Caki2 (cell line): ENCODE measurements at regions not wholly inside any gene's neighbourhood (a gene's known extent, or its start where the extent isn't known, plus 50 kb on each side); places are given as distances from the start of the nearest gene placed in this dataset.
A peak's percentile ranks its signal among the peaks of the same experiment; 100 is the strongest.

Experiments used
- DNase-seq: peaks from one replicate; pipeline ENCODE4 v3.0.0-alpha.2; 2015; ENCODE audit warnings: low read depth
- in situ Hi-C: cut with HindIII; loops from 2 replicates; pipeline ENCODE4 v1.10.0; 2016; ENCODE audit warnings: low sequenced_read_pairs, low pct_unique_long_range_greater_than_20kb, mixed read lengths

- no peak for DNase-seq
- in situ Hi-C loops: no loop called here
Measured at GRCh38 chr16:86919078-86919477, 340.7 kb downstream of the FOXL1 start.

- in situ Hi-C loops: no loop called here
- no peak for DNase-seq
Measured at GRCh38 chr16:86919578-86920305, 341.4 kb downstream of the FOXL1 start.

- in situ Hi-C loops: no loop called here
- no peak for DNase-seq
Measured at GRCh38 chr16:86921289-86921688, 342.9 kb downstream of the FOXL1 start.

- DNase-seq: no peak
- in situ Hi-C loops: no loop called here
Measured at GRCh38 chr16:86922311-86922710, 344.0 kb downstream of the FOXL1 start.

GRCh38 chr16:86923656-86924055 is 345.3 kb downstream of the FOXL1 start:
- in situ Hi-C loops: no loop called here
- no peak for DNase-seq

GRCh38 chr16:86924537-86924936 is 346.2 kb downstream of the FOXL1 start:
- in situ Hi-C loops: no loop called here
- DNase-seq: peak; percentile 30

- in situ Hi-C loops: no loop called here
- DNase-seq: peak; percentile 79
Measured at GRCh38 chr16:86925067-86925791, 346.9 kb downstream of the FOXL1 start.

GRCh38 chr16:86926181-86927094 is 348.1 kb downstream of the FOXL1 start:
- in situ Hi-C loops: no loop called here
- no peak for DNase-seq

GRCh38 chr16:86927699-86928098 is 349.4 kb downstream of the FOXL1 start:
- no peak for DNase-seq
- in situ Hi-C loops: no loop called here

GRCh38 chr16:86928523-86929011 is 350.2 kb downstream of the FOXL1 start:
- in situ Hi-C loops: no loop called here
- no peak for DNase-seq

- in situ Hi-C loops: no loop called here
- DNase-seq: no peak
Measured at GRCh38 chr16:86929057-86929871, 350.9 kb downstream of the FOXL1 start.

GRCh38 chr16:86930001-86930400 is 351.7 kb downstream of the FOXL1 start:
- in situ Hi-C loops: no loop called here
- no peak for DNase-seq

GRCh38 chr16:86930663-86931373 is 352.5 kb downstream of the FOXL1 start:
- in situ Hi-C loops: no loop called here
- DNase-seq: no peak

- in situ Hi-C loops: no loop called here
- peak; percentile 32 for DNase-seq
Measured at GRCh38 chr16:86931410-86931941, 353.1 kb downstream of the FOXL1 start.

GRCh38 chr16:86932130-86932982 is 354.0 kb downstream of the FOXL1 start:
- DNase-seq: no peak
- in situ Hi-C loops: no loop called here

- DNase-seq: no peak
- in situ Hi-C loops: no loop called here
Measured at GRCh38 chr16:86934581-86935375, 356.4 kb downstream of the FOXL1 start.
